Upper lobe of left lung (tissue), 6 donors: ENCODE measurements at regions not wholly inside any gene's neighbourhood (a gene's known extent, or its start where the extent isn't known, plus 50 kb on each side); places are given as distances from the start of the nearest gene placed in this dataset.

Experiments
- ATAC-seq, 2 donors: fragments of 200-7000 bp; cut with Tn5 transposase; one replicate each; pipeline ENCODE4 v1.9.1; 2022; ENCODE audit warnings: mild to moderate bottlenecking in 2 of 2, moderate library complexity in 2 of 2; ENCODE audit not compliant: low FRiP score in 2 of 2
- DNase-seq, 2 donors: peaks; one replicate each; pipeline ENCODE4 v3.0.0-alpha.2; 2019 to 2020
- H3K27ac ChIP-seq, 4 donors: fragments of 200-600 bp; sonication (generic); one replicate each; pipeline ENCODE4 v1.5.1; 2016 to 2019
- H3K27me3 ChIP-seq, 4 donors: fragments of 200-600 bp; sonication (generic); one replicate each; pipeline ENCODE4 v1.5.1; 2017 to 2019
- H3K36me3 ChIP-seq, 4 donors: fragments of 200-600 bp; sonication (generic); one replicate each; pipeline ENCODE4 v1.5.1; 2016 to 2019
- H3K4me1 ChIP-seq, 4 donors: fragments of 200-600 bp; sonication (generic); one replicate each; pipeline ENCODE4 v1.5.1; 2018 to 2019
- H3K4me3 ChIP-seq, 4 donors: fragments of 200-600 bp; sonication (generic); one replicate each; pipeline ENCODE4 v1.5.1; 2017 to 2019; ENCODE audit warnings: mild to moderate bottlenecking in 2 of 4, moderate library complexity in 1 of 4
- H3K9me3 ChIP-seq, 4 donors: fragments of 200-600 bp; sonication (generic); one replicate each; pipeline ENCODE4 v1.5.1; 2018 to 2019
- CTCF ChIP-seq, 6 experiments: fragments of 450-650 bp in 4 of 6; fragments of 200-600 bp in 2 of 6; sonication (generic) in 2 of 6; IDR thresholded peaks; one replicate each; pipeline ENCODE4 v1.5.1; 2016 to 2019; ENCODE audit warnings: antibody characterized with exemption in 6 of 6
- EP300 ChIP-seq, 4 donors: sonication (generic); formaldehyde crosslinking; IDR thresholded peaks; one replicate each; pipeline ENCODE4 v1.5.1; 2017; ENCODE audit warnings: antibody characterized with exemption in 4 of 4, control low read depth in 2 of 4
- POLR2A ChIP-seq, 4 donors: fragments of 450-650 bp; IDR thresholded peaks; one replicate each; pipeline ENCODE4 v1.5.1; 2016 to 2017; ENCODE audit warnings: antibody characterized with exemption in 4 of 4, mild to moderate bottlenecking in 2 of 4
- POLR2AphosphoS5 ChIP-seq, 2 donors: sonication (generic); formaldehyde crosslinking; IDR thresholded peaks; one replicate each; pipeline ENCODE4 v1.5.1; 2017; ENCODE audit warnings: antibody characterized with exemption in 2 of 2
- WGBS, 2 donors: methylation state at CpG; one replicate each; pipeline ENCODE4 v1.1.5; 2017 to 2018; 5-methylcytosine and 5-hydroxymethylcytosine counted together
- donor health status: DM: no; HTN: no; CAD: no; lungs with moderate emphysema.
- donor health status: DM: no; HTN: yes; CAD: no; lungs with severe emphysema.

- H3K36me3 ChIP-seq: no peaks in the 10 kb centered on the region
- ATAC-seq (peak in 1 of 2 donors; percentile 19), DNase-seq (peak in 1 of 2 donors; percentile 51)
- TF ChIP-seq CTCF (IDR thresholded peaks at IDR 0.05): no peak
- no peak for TF ChIP-seq EP300 (IDR thresholded peaks at IDR 0.05)
- TF ChIP-seq POLR2AphosphoS5 (IDR thresholded peaks at IDR 0.05): no peak
- TF ChIP-seq POLR2A (IDR thresholded peaks at IDR 0.05): no peak
- no peak overlapping the region for H3K4me3 ChIP-seq
- WGBS, 2 donors: 91 to 94% methylated on average over 7 to 21 of the region's 22 CpGs
- H3K4me1 ChIP-seq: no peaks in the 10 kb centered on the region
- no peaks in the 10 kb centered on the region for H3K27me3 ChIP-seq
- H3K9me3 ChIP-seq: no peaks in the 10 kb centered on the region
- H3K27ac ChIP-seq: no peak overlapping the region
Measured at GRCh38 chr1:195948123-195948895, 659.9 kb downstream of the KCNT2 start.

GRCh38 chr1:195946500-195946899, 661.7 kb downstream of the KCNT2 start:
- 63 to 75% methylated on average over 4 of the region's 4 CpGs for WGBS, 2 donors
- H3K27ac ChIP-seq: no peak overlapping the region
- no peak for ATAC-seq
- H3K4me3 ChIP-seq: no peak overlapping the region
- H3K4me1 ChIP-seq: no peaks in the 10 kb centered on the region
- no peaks in the 10 kb centered on the region for H3K9me3 ChIP-seq
- H3K27me3 ChIP-seq: no peaks in the 10 kb centered on the region
- no peaks in the 10 kb centered on the region for H3K36me3 ChIP-seq
- TF ChIP-seq EP300 (IDR thresholded peaks at IDR 0.05) (no peak), POLR2A (IDR thresholded peaks at IDR 0.05) (no peak), CTCF (IDR thresholded peaks at IDR 0.05) (no peak), POLR2AphosphoS5 (IDR thresholded peaks at IDR 0.05) (no peak)
- DNase-seq: no peak

- Histone ChIP-seq H3K4me3 (no peak overlapping the region), H3K9me3 (no peaks in the 10 kb centered on the region), H3K27ac (no peak overlapping the region), H3K36me3 (no peaks in the 10 kb centered on the region), H3K4me1 (no peaks in the 10 kb centered on the region), H3K27me3 (no peaks in the 10 kb centered on the region)
- DNase-seq (no peak), ATAC-seq (no peak)
- TF ChIP-seq POLR2A (IDR thresholded peaks at IDR 0.05): no peak
- no peak for TF ChIP-seq POLR2AphosphoS5 (IDR thresholded peaks at IDR 0.05)
- no peak for TF ChIP-seq EP300 (IDR thresholded peaks at IDR 0.05)
- TF ChIP-seq CTCF (IDR thresholded peaks at IDR 0.05): no peak
- 73 to 75% methylated on average over 1 of the region's 1 CpG for WGBS, 2 donors
Measured at GRCh38 chr1:195941795-195942194, 666.4 kb downstream of the KCNT2 start.

GRCh38 chr1:195941314-195941713, 666.9 kb downstream of the KCNT2 start:
- Histone ChIP-seq H3K4me3 (no peak overlapping the region), H3K4me1 (no peaks in the 10 kb centered on the region), H3K36me3 (no peaks in the 10 kb centered on the region), H3K9me3 (no peaks in the 10 kb centered on the region), H3K27me3 (no peaks in the 10 kb centered on the region), H3K27ac (no peak overlapping the region)
- ATAC-seq (no peak), DNase-seq (no peak)
- TF ChIP-seq CTCF (IDR thresholded peaks at IDR 0.05): no peak
- no peak for TF ChIP-seq POLR2AphosphoS5 (IDR thresholded peaks at IDR 0.05)
- TF ChIP-seq POLR2A (IDR thresholded peaks at IDR 0.05): no peak
- TF ChIP-seq EP300 (IDR thresholded peaks at IDR 0.05): no peak
- 88 to 92% methylated on average over 1 of the region's 1 CpG for WGBS, 2 donors

- Histone ChIP-seq H3K27me3 (no peaks in the 10 kb centered on the region), H3K4me1 (no peaks in the 10 kb centered on the region), H3K4me3 (no peak overlapping the region), H3K9me3 (no peaks in the 10 kb centered on the region), H3K36me3 (no peaks in the 10 kb centered on the region), H3K27ac (no peak overlapping the region)
- no peak for DNase-seq
- 59 to 76% methylated on average over 3 of the region's 3 CpGs for WGBS, 2 donors
- no peak for ATAC-seq
- no peak for TF ChIP-seq POLR2A (IDR thresholded peaks at IDR 0.05)
- no peak for TF ChIP-seq CTCF (IDR thresholded peaks at IDR 0.05)
- no peak for TF ChIP-seq POLR2AphosphoS5 (IDR thresholded peaks at IDR 0.05)
- TF ChIP-seq EP300 (IDR thresholded peaks at IDR 0.05): no peak
Measured at GRCh38 chr1:195939844-195940243, 668.4 kb downstream of the KCNT2 start.
